GM12878 (cell line): ENCODE measurements at regions not wholly inside any gene's neighbourhood (a gene's known extent, or its start where the extent isn't known, plus 50 kb on each side); places are given as distances from the start of the nearest gene placed in this dataset.
A peak's percentile ranks its signal among the peaks of the same experiment; 100 is the strongest.

Experiments used
- ATAC-seq: fragments of 200-7000 bp; cut with Tn5 transposase; 3 replicates; pipeline ENCODE4 v1.9.1; 2020; ENCODE audit warnings: mild to moderate bottlenecking, moderate library complexity
- BruUV-seq: library from RNA; stranded (reverse); fragments of 400-500 nt; replicated peaks from 2 replicates; lab custom pipeline; 2021; lab: Mats Ljungman, UMichigan
- CTCF ChIA-PET: fragments of 300-600 bp; sonication (Branson Sonifier 250); formaldehyde crosslinking; extraction: SDS; loops from one replicate; lab custom pipeline; 2021; ENCODE audit warnings: inconsistent platforms; lab: Yijun Ruan, JAX
- POLR2A ChIA-PET: fragments of 350-600 bp; formaldehyde crosslinking; extraction: SDS; loops from one replicate; lab custom pipeline; 2021; ENCODE audit warnings: inconsistent platforms; lab: Charles Lee
- RAD21 ChIA-PET: fragments of 300-600 bp; sonication (Branson Sonifier 250); formaldehyde crosslinking; loops from one replicate; lab custom pipeline; 2023; ENCODE audit warnings: antibody characterized with exemption; ENCODE audit not compliant: unreplicated experiment; lab: Charles Lee
- SMC1A ChIA-PET: fragments of 300-600 bp; sonication (Branson Sonifier 250); formaldehyde crosslinking; loops from one replicate; lab custom pipeline; 2023; ENCODE audit not compliant: unreplicated experiment, uncharacterized antibody; lab: Charles Lee
- DNase-seq: peaks from one replicate; pipeline ENCODE4 v3.0.0-alpha.2; 2011; ENCODE audit warnings: low read depth, low spot score
- FAIRE-seq: peaks from 3 replicates; lab custom pipeline; 2011; peaks lifted over from hg19 to GRCh38; lab: Jason Lieb, UNC
- H2AFZ ChIP-seq: 2 replicates; pipeline ENCODE4 v1.6.0; 2011; ENCODE audit warnings: low read depth, low read length, control low read depth; ENCODE audit not compliant: control insufficient read depth
- H3K27ac ChIP-seq: 2 replicates; pipeline ENCODE4 v1.5.1; 2011; ENCODE audit warnings: control low read depth; ENCODE audit not compliant: control insufficient read depth, insufficient read depth
- H3K27me3 ChIP-seq, 2 experiments: replicated peaks in 1 of 2; 2 replicates each; pipeline versions ENCODE4 v1.6.0 to v1.6.1; 2011; ENCODE audit warnings: low read length in 1 of 2; ENCODE audit not compliant: control insufficient read depth in 2 of 2, insufficient read depth in 2 of 2
- H3K36me3 ChIP-seq, 2 experiments: 2 replicates each; pipeline ENCODE4 v1.5.1; 2011; ENCODE audit warnings: low read length in 1 of 2; ENCODE audit not compliant: control insufficient read depth in 2 of 2, insufficient read depth in 2 of 2
- H3K4me1 ChIP-seq: 2 replicates; pipeline ENCODE4 v1.6.1; 2011; ENCODE audit warnings: mild to moderate bottlenecking, low read length, moderate library complexity, mixed read lengths; ENCODE audit not compliant: control insufficient read depth, insufficient read depth
- H3K4me2 ChIP-seq: 2 replicates; pipeline ENCODE4 v1.6.0; 2011; ENCODE audit warnings: control low read depth; ENCODE audit not compliant: control insufficient read depth, insufficient read depth
- H3K4me3 ChIP-seq: fragments of 200-600 bp; sonication (generic); 2 replicates; pipeline ENCODE4 v1.5.1; 2016
- H3K79me2 ChIP-seq: 2 replicates; pipeline ENCODE4 v1.6.0; 2011; ENCODE audit warnings: low read length; ENCODE audit not compliant: control insufficient read depth, insufficient read depth
- H3K9ac ChIP-seq: 2 replicates; pipeline ENCODE4 v1.8.0; 2011; ENCODE audit warnings: low read length, control low read depth, mixed read lengths; ENCODE audit not compliant: control insufficient read depth, insufficient read depth
- H3K9me3 ChIP-seq: replicated peaks from 3 replicates; pipeline ENCODE4 v1.5.1; 2011; ENCODE audit warnings: mild to moderate bottlenecking, low read length; ENCODE audit not compliant: control insufficient read depth, insufficient read depth
- H4K20me1 ChIP-seq: 2 replicates; pipeline ENCODE4 v1.6.0; 2011; ENCODE audit not compliant: control insufficient read depth, insufficient read depth
- CBX5 ChIP-seq: sonication (generic); IDR thresholded peaks from 2 replicates; pipeline ENCODE4 v1.6.1; 2016; ENCODE audit warnings: low read depth, moderate library complexity, mild to moderate bottlenecking, inconsistent platforms
- ETV6 ChIP-seq, 2 experiments: fragments of 450-650 bp in 1 of 2; IDR thresholded peaks in 1 of 2; conservative IDR thresholded peaks in 1 of 2; 2 replicates each; pipeline ENCODE4 v1.6.1; 2014; ENCODE audit warnings: antibody characterized with exemption in 1 of 2, borderline replicate concordance in 1 of 2, low read depth in 1 of 2, mild to moderate bottlenecking in 1 of 2, moderate library complexity in 1 of 2
- MTA2 ChIP-seq: fragments of 450-650 bp; IDR thresholded peaks from 2 replicates; pipeline ENCODE4 v1.6.1; 2016; ENCODE audit warnings: low read depth, mild to moderate bottlenecking, moderate library complexity
- WGBS: methylation state at CpG from one replicate; pipeline ENCODE4 v1.1.6; 2016; ENCODE audit warnings: low lambda C conversion rate; ENCODE audit not compliant: insufficient replicate concordance, insufficient coverage; ENCODE audit errors: missing lambda C conversion rate; 5-methylcytosine and 5-hydroxymethylcytosine counted together
- in situ Hi-C: fragments of 300-500 bp; cut with MboI; formaldehyde crosslinking; loops from 9 replicates; pipeline ENCODE4 v1.14.3; 2018; ENCODE audit warnings: mixed read lengths
- intact Hi-C: fragments of 100-400 bp; cut with micrococcal nuclease; formaldehyde crosslinking; loops from one replicate; pipeline ENCODE4 v1.14.2; 2022; ENCODE audit not compliant: unreplicated experiment
- TF ChIP-seq, protein P1 (sequence below): fragments of 450-650 bp; IDR thresholded peaks from 2 replicates; pipeline ENCODE4 v1.6.1; 2016; ENCODE audit warnings: mild to moderate bottlenecking, moderate library complexity, borderline replicate concordance

GRCh38 chr4:3353752-3354454 is 61.1 kb downstream of the RGS12 start:
- H3K4me1 ChIP-seq: peaks cover 8% of the 10 kb centered on the region; the same call in 1 of the 2 replicates
- FAIRE-seq (no peak), DNase-seq (no peak), ATAC-seq (no peak)
- H3K9ac ChIP-seq: no peak overlapping the region
- intact Hi-C loops (no loop called here), in situ Hi-C loops (no loop called here)
- no TSS peak for BruUV-seq
- ChIA-PET POLR2A (interaction anchor here (1.5 kb wide), 1 partner anchor 19 kb away, joined by 4 read pairs; no protein-coding TSS in a partner anchor), SMC1A (interaction anchor here (0.6 to 3.0 kb wide), 8 partner anchors 8 to 41 kb away, joined by 3 to 23 read pairs (median 8); no protein-coding TSS in a partner anchor), RAD21 (interaction anchor here (1.8 kb wide), 2 partner anchors 8 to 35 kb away, joined by 9 to 22 read pairs; no protein-coding TSS in a partner anchor), CTCF (interaction anchor here (0.8 to 2.9 kb wide), 6 partner anchors 8 to 89 kb away, joined by 3 to 24 read pairs (median 4); no protein-coding TSS in a partner anchor)
- H3K27me3 ChIP-seq: no peaks in the 10 kb centered on the region
- WGBS: 94% methylated on average over 4 of the region's 4 CpGs
- H4K20me1 ChIP-seq: no peaks in the 10 kb centered on the region
- H3K27ac ChIP-seq: no peak overlapping the region
- H3K9me3 ChIP-seq: peaks cover 7% of the 10 kb centered on the region; the same call in 2 of the 3 replicates
- TF ChIP-seq MTA2 (no peak), CBX5 (no peak), ETV6 (conservative IDR thresholded peaks at IDR 0.05 in 1 of 2, IDR thresholded peaks at IDR 0.05 in 1 of 2; ENCODE audit: borderline replicate concordance in 1 of 2, low read depth in 1 of 2) (no peak)
- TF ChIP-seq, protein P1, sequence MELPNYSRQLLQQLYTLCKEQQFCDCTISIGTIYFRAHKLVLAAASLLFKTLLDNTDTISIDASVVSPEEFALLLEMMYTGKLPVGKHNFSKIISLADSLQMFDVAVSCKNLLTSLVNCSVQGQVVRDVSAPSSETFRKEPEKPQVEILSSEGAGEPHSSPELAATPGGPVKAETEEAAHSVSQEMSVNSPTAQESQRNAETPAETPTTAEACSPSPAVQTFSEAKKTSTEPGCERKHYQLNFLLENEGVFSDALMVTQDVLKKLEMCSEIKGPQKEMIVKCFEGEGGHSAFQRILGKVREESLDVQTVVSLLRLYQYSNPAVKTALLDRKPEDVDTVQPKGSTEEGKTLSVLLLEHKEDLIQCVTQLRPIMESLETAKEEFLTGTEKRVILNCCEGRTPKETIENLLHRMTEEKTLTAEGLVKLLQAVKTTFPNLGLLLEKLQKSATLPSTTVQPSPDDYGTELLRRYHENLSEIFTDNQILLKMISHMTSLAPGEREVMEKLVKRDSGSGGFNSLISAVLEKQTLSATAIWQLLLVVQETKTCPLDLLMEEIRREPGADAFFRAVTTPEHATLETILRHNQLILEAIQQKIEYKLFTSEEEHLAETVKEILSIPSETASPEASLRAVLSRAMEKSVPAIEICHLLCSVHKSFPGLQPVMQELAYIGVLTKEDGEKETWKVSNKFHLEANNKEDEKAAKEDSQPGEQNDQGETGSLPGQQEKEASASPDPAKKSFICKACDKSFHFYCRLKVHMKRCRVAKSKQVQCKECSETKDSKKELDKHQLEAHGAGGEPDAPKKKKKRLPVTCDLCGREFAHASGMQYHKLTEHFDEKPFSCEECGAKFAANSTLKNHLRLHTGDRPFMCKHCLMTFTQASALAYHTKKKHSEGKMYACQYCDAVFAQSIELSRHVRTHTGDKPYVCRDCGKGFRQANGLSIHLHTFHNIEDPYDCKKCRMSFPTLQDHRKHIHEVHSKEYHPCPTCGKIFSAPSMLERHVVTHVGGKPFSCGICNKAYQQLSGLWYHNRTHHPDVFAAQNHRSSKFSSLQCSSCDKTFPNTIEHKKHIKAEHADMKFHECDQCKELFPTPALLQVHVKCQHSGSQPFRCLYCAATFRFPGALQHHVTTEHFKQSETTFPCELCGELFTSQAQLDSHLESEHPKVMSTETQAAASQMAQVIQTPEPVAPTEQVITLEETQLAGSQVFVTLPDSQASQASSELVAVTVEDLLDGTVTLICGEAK: no peak
- no peak overlapping the region for H3K4me2 ChIP-seq
- no peaks in the 10 kb centered on the region for H3K36me3 ChIP-seq
- peak overlapping the region; percentile 4; the same call in 1 of the 2 replicates for H2AFZ ChIP-seq
- H3K79me2 ChIP-seq: no peaks in the 10 kb centered on the region
- no peak overlapping the region for H3K4me3 ChIP-seq
